Omental fat pad (tissue), 3 donors: ENCODE measurements at regions not wholly inside any gene's neighbourhood (a gene's known extent, or its start where the extent isn't known, plus 50 kb on each side); places are given as distances from the start of the nearest gene placed in this dataset.

Experiments used
- ATAC-seq: fragments of 150-250 bp; one replicate; pipeline ENCODE4 v1.9.1; 2016; ENCODE audit warnings: mild to moderate bottlenecking, moderate library complexity; ENCODE audit not compliant: low FRiP score
- DNase-seq: peaks from one replicate; pipeline ENCODE4 v3.0.0-alpha.2; 2019; ENCODE audit warnings: low spot score
- CTCF ChIP-seq, 3 donors: fragments of 450-650 bp; IDR thresholded peaks; one replicate each; pipeline ENCODE4 v1.5.1; 2016 to 2017; ENCODE audit warnings: antibody characterized with exemption in 3 of 3, mild to moderate bottlenecking in 3 of 3, moderate library complexity in 2 of 3

- DNase-seq: no peak
- TF ChIP-seq CTCF (IDR thresholded peaks at IDR 0.05): no peak
- ATAC-seq: no peak
These were observed 1802.9 kb upstream of the WWC1 start for GRCh38 chr5:166488560-166488959.

- peak; percentile 67 for ATAC-seq
- no peak for DNase-seq
These were observed 1798.4 kb upstream of the WWC1 start for GRCh38 chr5:166493040-166493439.

GRCh38 chr5:166493612-166494011 is 1797.8 kb upstream of the WWC1 start:
- no peak for DNase-seq
- peak; percentile 94 for ATAC-seq
- TF ChIP-seq CTCF (IDR thresholded peaks at IDR 0.05): no peak

More at GRCh38 chr5:166493040-166493439, 1798.4 kb upstream of the WWC1 start:
- TF ChIP-seq CTCF (IDR thresholded peaks at IDR 0.05): no peak

- no peak for TF ChIP-seq CTCF (IDR thresholded peaks at IDR 0.05)
- DNase-seq: no peak
These were observed 1793.8 kb upstream of the WWC1 start for GRCh38 chr5:166497496-166498104.

GRCh38 chr5:166499447-166500240 is 1791.8 kb upstream of the WWC1 start:
- TF ChIP-seq CTCF (IDR thresholded peaks at IDR 0.05): no peak
- DNase-seq: no peak
- peak; percentile 48 for ATAC-seq

More at GRCh38 chr5:166497496-166498104, 1793.8 kb upstream of the WWC1 start:
- ATAC-seq: no peak

GRCh38 chr5:166503506-166503905 is 1787.9 kb upstream of the WWC1 start:
- TF ChIP-seq CTCF (IDR thresholded peaks at IDR 0.05): no peak
- DNase-seq: no peak
- ATAC-seq: no peak

GRCh38 chr5:166505067-166505466 is 1786.4 kb upstream of the WWC1 start:
- DNase-seq: no peak
- no peak for TF ChIP-seq CTCF (IDR thresholded peaks at IDR 0.05)
- no peak for ATAC-seq
